A673 (cell line): ENCODE measurements at regions not wholly inside any gene's neighbourhood (a gene's known extent, or its start where the extent isn't known, plus 50 kb on each side); places are given as distances from the start of the nearest gene placed in this dataset.

ENCODE experiments used
- BruUV-seq: library from RNA; stranded (reverse); fragments of 400-500 nt; replicated peaks from 2 replicates; lab custom pipeline; 2021; lab: Mats Ljungman, UMichigan
- CTCF ChIA-PET: fragments of 300-600 bp; sonication (Branson Sonifier 250); formaldehyde crosslinking; loops from one replicate; lab custom pipeline; 2022; ENCODE audit warnings: antibody characterized with exemption; lab: Charles Lee
- POLR2A ChIA-PET: fragments of 300-600 bp; sonication (Branson Sonifier 250); formaldehyde crosslinking; loops from one replicate; lab custom pipeline; 2022; ENCODE audit warnings: antibody characterized with exemption; ENCODE audit not compliant: low non-redundant PET; lab: Charles Lee
- DNase-seq: peaks from one replicate; pipeline ENCODE4 v3.0.0-alpha.2; 2015; ENCODE audit warnings: low spot score
- H3K27ac ChIP-seq: fragments of 200-600 bp; sonication (generic); 2 replicates; pipeline ENCODE4 v1.5.1; 2016; ENCODE audit warnings: mixed run types, low read depth, mild to moderate bottlenecking, mixed read lengths, antibody characterized with exemption, low read length; ENCODE audit not compliant: poor library complexity, severe bottlenecking
- H3K27me3 ChIP-seq: fragments of 200-600 bp; sonication (generic); replicated peaks from 2 replicates; pipeline ENCODE4 v1.6.1; 2017; ENCODE audit warnings: mixed run types, low read depth, mild to moderate bottlenecking, mixed read lengths, antibody characterized with exemption, low read length; ENCODE audit not compliant: insufficient read depth, poor library complexity
- H3K36me3 ChIP-seq: fragments of 200-600 bp; sonication (generic); 2 replicates; pipeline ENCODE4 v1.6.1; 2016; ENCODE audit warnings: mixed run types, mild to moderate bottlenecking, mixed read lengths, antibody characterized with exemption, low read length; ENCODE audit not compliant: insufficient read depth, poor library complexity, severe bottlenecking
- H3K4me1 ChIP-seq: fragments of 200-600 bp; sonication (generic); 2 replicates; pipeline ENCODE4 v1.6.1; 2017; ENCODE audit warnings: mixed run types, mild to moderate bottlenecking, mixed read lengths, antibody characterized with exemption, low read length; ENCODE audit not compliant: insufficient read depth, poor library complexity, severe bottlenecking
- H3K4me3 ChIP-seq: fragments of 200-600 bp; sonication (generic); 2 replicates; pipeline ENCODE4 v1.5.1; 2016; ENCODE audit warnings: low read depth, mixed run types, mild to moderate bottlenecking, mixed read lengths, low read length; ENCODE audit not compliant: poor library complexity, severe bottlenecking
- H3K9me3 ChIP-seq: fragments of 200-600 bp; sonication (generic); 2 replicates; pipeline ENCODE4 v1.6.1; 2016; ENCODE audit warnings: mixed run types, low read depth, mild to moderate bottlenecking, mixed read lengths, antibody characterized with exemption, low read length; ENCODE audit not compliant: poor library complexity, severe bottlenecking
- EZH2 ChIP-seq: fragments of 200-600 bp; sonication (generic); IDR thresholded peaks from 2 replicates; pipeline ENCODE4 v1.6.1; 2017; ENCODE audit warnings: borderline replicate concordance, low read depth, mild to moderate bottlenecking, mixed read lengths, antibody characterized with exemption, low read length; ENCODE audit not compliant: poor library complexity, severe bottlenecking
- intact Hi-C: fragments of 100-400 bp; cut with micrococcal nuclease; formaldehyde crosslinking; loops from one replicate; pipeline ENCODE4 v1.10.0; 2022; ENCODE audit not compliant: unreplicated experiment
- TF ChIP-seq, protein P1 (sequence below): fragments of 300-800, 200-600 bp; sonication (generic); conservative IDR thresholded peaks from 2 replicates; pipeline ENCODE4 v1.5.1; 2017; ENCODE audit warnings: low read depth, mild to moderate bottlenecking, antibody characterized with exemption, low read length, moderate library complexity, mixed read lengths

DNA sequence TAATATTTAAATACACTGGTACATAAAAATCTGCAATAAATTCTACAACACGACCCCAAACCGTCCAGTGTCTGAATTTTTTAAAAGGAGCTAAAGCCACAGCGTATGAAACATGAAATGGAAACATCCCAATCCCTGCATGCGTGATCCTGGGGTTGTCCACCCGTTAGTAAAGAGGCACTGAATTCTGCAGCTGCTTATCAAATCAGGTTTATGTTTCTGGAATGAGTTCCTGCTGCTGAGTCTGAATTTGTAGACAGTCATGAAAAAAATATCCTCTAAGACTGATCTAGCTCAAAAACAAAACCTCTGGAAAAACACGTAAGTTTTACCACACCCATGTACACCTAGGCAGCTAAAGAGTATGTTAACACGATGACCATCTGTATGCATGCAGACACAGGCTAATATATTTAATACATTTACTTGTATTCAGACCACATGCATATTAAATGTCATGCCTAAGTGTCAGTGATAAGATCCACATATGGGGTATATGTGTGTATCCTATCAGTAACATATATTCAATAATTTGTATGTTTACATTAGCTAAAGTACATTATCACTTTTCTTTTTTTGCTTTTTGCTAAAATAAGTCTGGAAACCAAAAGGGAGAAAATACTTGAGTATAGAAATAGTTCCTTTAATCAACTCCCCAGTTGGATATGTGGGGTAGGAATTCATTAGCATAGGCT lies 420.5 kb upstream of the PSMD7 start:
- BruUV-seq = no TSS peak
- no peak for DNase-seq
- no peak overlapping the region for H3K4me3 ChIP-seq
- H3K36me3 ChIP-seq = no peaks in the 10 kb centered on the region
- H3K4me1 ChIP-seq = no peaks in the 10 kb centered on the region
- POLR2A ChIA-PET = no interaction called here
- H3K27me3 ChIP-seq = peaks cover 74% of the 10 kb centered on the region
- TF ChIP-seq, protein P1, sequence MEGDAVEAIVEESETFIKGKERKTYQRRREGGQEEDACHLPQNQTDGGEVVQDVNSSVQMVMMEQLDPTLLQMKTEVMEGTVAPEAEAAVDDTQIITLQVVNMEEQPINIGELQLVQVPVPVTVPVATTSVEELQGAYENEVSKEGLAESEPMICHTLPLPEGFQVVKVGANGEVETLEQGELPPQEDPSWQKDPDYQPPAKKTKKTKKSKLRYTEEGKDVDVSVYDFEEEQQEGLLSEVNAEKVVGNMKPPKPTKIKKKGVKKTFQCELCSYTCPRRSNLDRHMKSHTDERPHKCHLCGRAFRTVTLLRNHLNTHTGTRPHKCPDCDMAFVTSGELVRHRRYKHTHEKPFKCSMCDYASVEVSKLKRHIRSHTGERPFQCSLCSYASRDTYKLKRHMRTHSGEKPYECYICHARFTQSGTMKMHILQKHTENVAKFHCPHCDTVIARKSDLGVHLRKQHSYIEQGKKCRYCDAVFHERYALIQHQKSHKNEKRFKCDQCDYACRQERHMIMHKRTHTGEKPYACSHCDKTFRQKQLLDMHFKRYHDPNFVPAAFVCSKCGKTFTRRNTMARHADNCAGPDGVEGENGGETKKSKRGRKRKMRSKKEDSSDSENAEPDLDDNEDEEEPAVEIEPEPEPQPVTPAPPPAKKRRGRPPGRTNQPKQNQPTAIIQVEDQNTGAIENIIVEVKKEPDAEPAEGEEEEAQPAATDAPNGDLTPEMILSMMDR = no peak
- no peak for TF ChIP-seq EZH2
- CTCF ChIA-PET = no interaction called here
- no peak overlapping the region for H3K27ac ChIP-seq
- no peaks in the 10 kb centered on the region for H3K9me3 ChIP-seq
- intact Hi-C loops = loop anchor here (5.0 to 10.0 kb wide), 2 partner anchors 161 to 1749 kb away; no protein-coding TSS in a partner anchor

DNA sequence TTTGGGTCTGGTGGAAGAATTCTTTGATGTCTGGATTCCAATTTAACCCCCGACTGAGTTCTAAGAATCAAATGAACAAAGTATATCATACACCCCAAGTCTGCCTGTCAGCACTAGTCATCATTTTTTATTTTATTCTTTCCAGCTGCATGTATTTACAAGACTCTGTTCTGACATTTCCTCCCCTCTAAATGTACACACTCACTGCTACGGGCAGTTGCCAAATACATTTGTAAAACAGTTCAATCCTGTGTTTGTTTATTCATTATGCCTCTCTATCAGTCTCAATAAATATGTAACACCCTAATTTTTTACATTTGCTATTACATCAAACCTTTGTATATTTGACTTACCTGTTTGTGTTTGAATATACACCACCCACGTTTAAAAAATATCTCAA lies 422.3 kb upstream of the PSMD7 start:
- TF ChIP-seq, protein P1 = no peak
- no peak for TF ChIP-seq EZH2
- Histone ChIP-seq H3K27me3 (peaks cover 68% of the 10 kb centered on the region), H3K9me3 (no peaks in the 10 kb centered on the region), H3K4me1 (no peaks in the 10 kb centered on the region), H3K27ac (no peak overlapping the region), H3K4me3 (no peak overlapping the region), H3K36me3 (no peaks in the 10 kb centered on the region)
- CTCF ChIA-PET = no interaction called here
- no TSS peak for BruUV-seq
- intact Hi-C loops = loop anchor here (10.0 kb wide), 1 partner anchor 160 kb away; no protein-coding TSS in a partner anchor
- POLR2A ChIA-PET = no interaction called here
- no peak for DNase-seq

DNA sequence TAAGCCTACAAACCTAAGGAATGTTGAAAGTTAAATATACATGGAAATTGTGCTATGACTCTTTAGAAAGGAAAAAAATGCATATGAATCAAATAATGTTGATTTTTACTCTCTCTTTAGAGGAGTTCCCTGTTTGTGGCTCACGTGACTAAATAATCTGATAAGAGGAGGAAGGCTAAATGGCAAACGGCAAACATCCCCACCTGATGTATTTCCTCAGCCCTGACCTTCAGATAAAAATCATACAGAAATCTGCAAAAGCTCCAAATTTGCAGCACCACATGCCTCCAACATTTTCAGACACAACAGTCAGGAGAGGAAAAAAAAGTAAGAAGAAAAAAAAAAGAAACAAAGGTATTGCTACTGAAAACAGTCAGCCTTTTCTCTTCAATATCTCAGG lies 423.0 kb upstream of the PSMD7 start:
- no TSS peak for BruUV-seq
- Histone ChIP-seq H3K27me3 (peaks cover 69% of the 10 kb centered on the region), H3K9me3 (no peaks in the 10 kb centered on the region), H3K4me3 (no peak overlapping the region), H3K4me1 (no peaks in the 10 kb centered on the region), H3K27ac (no peak overlapping the region), H3K36me3 (no peaks in the 10 kb centered on the region)
- DNase-seq = no peak
- ChIA-PET CTCF (no interaction called here), POLR2A (interaction anchor here (0.7 kb wide), 1 partner anchor 178 kb away, joined by 4 read pairs; no protein-coding TSS in a partner anchor)
- intact Hi-C loops = loop anchor here (10.0 kb wide), 1 partner anchor 159 kb away; no protein-coding TSS in a partner anchor
- TF ChIP-seq, protein P1 = no peak
- TF ChIP-seq EZH2 = no peak
